Endothelial cell of umbilical vein (primary cell): ENCODE measurements at regions not wholly inside any gene's neighbourhood (a gene's known extent, or its start where the extent isn't known, plus 50 kb on each side); places are given as distances from the start of the nearest gene placed in this dataset.

Experiments used
- BruUV-seq: library from RNA; stranded (reverse); fragments of 400-500 nt; replicated peaks from 2 replicates; lab custom pipeline; 2021; lab: Mats Ljungman, UMichigan
- CTCF ChIA-PET: fragments of 300-600, 350-600 bp; sonication (Branson Sonifier 250); formaldehyde crosslinking; loops from one replicate; lab custom pipeline; 2021; ENCODE audit warnings: antibody characterized with exemption, inconsistent platforms; lab: Charles Lee
- POLR2A ChIA-PET: fragments of 300-600, 350-600 bp; sonication (Branson Sonifier 250); formaldehyde crosslinking; loops from one replicate; lab custom pipeline; 2021; ENCODE audit warnings: antibody characterized with exemption, inconsistent platforms; lab: Charles Lee
- DNase-seq: peaks from one replicate; pipeline ENCODE4 v3.0.0-alpha.2; 2011; ENCODE audit warnings: low read depth, low spot score
- FAIRE-seq: peaks from 2 replicates; lab custom pipeline; 2011; peaks lifted over from hg19 to GRCh38; lab: Jason Lieb, UNC
- H2AFZ ChIP-seq: 2 replicates; pipeline ENCODE4 v1.6.0; 2012; ENCODE audit warnings: low read depth, low read length, control low read depth, inconsistent platforms
- H3K27ac ChIP-seq: 2 replicates; pipeline ENCODE4 v1.5.1; 2011; ENCODE audit warnings: low read depth, mild to moderate bottlenecking, control low read depth, low read length, moderate library complexity; ENCODE audit not compliant: insufficient read depth
- H3K27me3 ChIP-seq, 2 experiments: 2 replicates each; pipeline versions ENCODE4 v1.6.0 to v1.6.1; 2011; ENCODE audit warnings: low read length in 2 of 2, mixed read lengths in 1 of 2; ENCODE audit not compliant: control insufficient read depth in 2 of 2, insufficient read depth in 2 of 2
- H3K36me3 ChIP-seq, 2 experiments: 2 replicates in 1 of 2; 3 replicates in 1 of 2; pipeline ENCODE4 v1.5.1; 2011; ENCODE audit warnings: low read length in 2 of 2, mild to moderate bottlenecking in 1 of 2, moderate library complexity in 1 of 2; ENCODE audit not compliant: control insufficient read depth in 2 of 2, insufficient read depth in 2 of 2; ENCODE audit errors: extremely low read depth in 1 of 2
- H3K4me1 ChIP-seq: 3 replicates; pipeline ENCODE4 v1.5.1; 2011; ENCODE audit warnings: mild to moderate bottlenecking, low read length; ENCODE audit not compliant: control insufficient read depth, insufficient read depth; ENCODE audit errors: extremely low read depth
- H3K4me2 ChIP-seq: 2 replicates; pipeline ENCODE4 v1.6.1; 2011; ENCODE audit warnings: low read length, control low read depth, mixed read lengths; ENCODE audit not compliant: insufficient read depth
- H3K4me3 ChIP-seq, 3 experiments: fragments of 200-600 bp in 1 of 3; sonication (generic), shearing (Covaris generic) in 1 of 3; replicated peaks in 1 of 3; 2 replicates each; pipeline ENCODE4 v1.5.1; 2011 to 2016; ENCODE audit warnings: control low read depth in 3 of 3, low read length in 3 of 3, mild to moderate bottlenecking in 2 of 3, inconsistent platforms in 1 of 3, low read depth in 1 of 3, moderate library complexity in 1 of 3; ENCODE audit not compliant: insufficient read depth in 1 of 3
- H3K79me2 ChIP-seq: 2 replicates; pipeline ENCODE4 v1.6.0; 2012; ENCODE audit warnings: low read length, inconsistent platforms; ENCODE audit not compliant: control insufficient read depth, insufficient read depth
- H3K9ac ChIP-seq: replicated peaks from 2 replicates; pipeline ENCODE3; 2011; ENCODE audit warnings: low read length, control low read depth; ENCODE audit not compliant: insufficient read depth; ENCODE audit errors: extremely low read depth
- H3K9me1 ChIP-seq: replicated peaks from 3 replicates; pipeline ENCODE4 v1.6.0; 2011; ENCODE audit warnings: mild to moderate bottlenecking, low read length; ENCODE audit not compliant: control insufficient read depth, insufficient read depth; ENCODE audit errors: extremely low read depth
- H3K9me3 ChIP-seq: replicated peaks from 2 replicates; pipeline ENCODE4 v1.5.1; 2012; ENCODE audit warnings: low read length, inconsistent platforms; ENCODE audit not compliant: control insufficient read depth, insufficient read depth
- H4K20me1 ChIP-seq: replicated peaks from 2 replicates; pipeline ENCODE3; 2011; ENCODE audit warnings: mild to moderate bottlenecking, low read length; ENCODE audit not compliant: control insufficient read depth, insufficient read depth; ENCODE audit errors: extremely low read depth
- CTCF ChIP-seq, 2 donors: IDR thresholded peaks; 1 replicate in 1 of 2; 2 replicates in 1 of 2; pipeline ENCODE4 v1.5.1; 2011; ENCODE audit warnings: low read length in 2 of 2, mild to moderate bottlenecking in 2 of 2, moderate library complexity in 2 of 2, control low read depth in 1 of 2, inconsistent platforms in 1 of 2, low read depth in 1 of 2; ENCODE audit not compliant: insufficient read depth in 1 of 2; ENCODE audit errors: extremely low read depth in 1 of 2
- EZH2 ChIP-seq: IDR thresholded peaks from 2 replicates; pipeline ENCODE4 v1.6.1; 2012; ENCODE audit warnings: borderline replicate concordance, low read depth, mild to moderate bottlenecking, moderate library complexity, low read length, inconsistent platforms; ENCODE audit not compliant: severe bottlenecking
- FOS ChIP-seq: IDR thresholded peaks from 2 replicates; pipeline ENCODE4 v1.6.1; 2011; ENCODE audit warnings: mild to moderate bottlenecking, low read length, moderate library complexity, borderline replicate concordance; ENCODE audit not compliant: insufficient read depth
- GATA2 ChIP-seq: IDR thresholded peaks from 2 replicates; pipeline ENCODE4 v1.7.0; 2011; ENCODE audit warnings: low read depth, mild to moderate bottlenecking, moderate library complexity, mixed read lengths, low read length; ENCODE audit not compliant: insufficient read length, insufficient read depth
- JUN ChIP-seq: IDR thresholded peaks from 2 replicates; pipeline ENCODE4 v1.6.1; 2011; ENCODE audit warnings: borderline replicate concordance, low read depth; ENCODE audit not compliant: insufficient read length, insufficient read depth
- MAX ChIP-seq: IDR thresholded peaks from 2 replicates; pipeline ENCODE4 v1.6.1; 2011; ENCODE audit not compliant: insufficient read depth, insufficient read length
- MYC ChIP-seq: IDR thresholded peaks from one replicate; pipeline ENCODE4 v1.6.1; 2011; ENCODE audit warnings: mild to moderate bottlenecking, low read depth, low read length
- POLR2A ChIP-seq: IDR thresholded peaks from 2 replicates; pipeline ENCODE4 v1.6.1; 2012; ENCODE audit warnings: low read depth, mild to moderate bottlenecking, control low read depth, low read length
- POLR2AphosphoS5 ChIP-seq: IDR thresholded peaks from 2 replicates; pipeline ENCODE4 v1.6.1; 2012; ENCODE audit warnings: low read depth, mild to moderate bottlenecking, control low read depth, low read length, moderate library complexity; ENCODE audit not compliant: insufficient read depth
- dilution Hi-C: fragments of 300-500 bp; cut with MboI; formaldehyde crosslinking; loops from one replicate; pipeline ENCODE4 v1.15.0; 2019; ENCODE audit warnings: low sequenced_read_pairs; ENCODE audit not compliant: extremely low pct_ligation_motif_present
- intact Hi-C: fragments of 100-400 bp; cut with micrococcal nuclease; formaldehyde crosslinking; loops from one replicate; pipeline ENCODE4 v1.10.0; 2022

DNA sequence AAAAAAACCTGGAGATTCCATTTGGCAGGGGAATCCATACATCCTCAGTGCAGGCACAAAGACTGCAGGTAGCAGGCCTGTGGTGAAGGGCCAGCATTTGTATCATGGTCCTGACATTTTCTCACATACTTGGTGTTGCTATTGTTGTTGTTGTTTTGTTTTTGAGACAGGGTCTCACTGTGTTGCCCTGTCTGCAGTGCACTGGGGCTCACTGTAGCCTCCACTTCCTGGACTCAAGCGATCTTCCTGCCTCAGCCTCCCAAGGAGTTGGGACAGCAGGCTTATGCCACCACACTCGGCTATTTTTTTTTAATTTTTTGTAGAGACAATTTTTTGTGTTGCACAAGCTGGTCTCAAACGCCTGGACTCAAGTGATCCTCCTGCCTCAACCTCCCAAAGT, 140.8 kb upstream of the ZNF644 start:
- intact Hi-C loops = loop anchor here (10.0 kb wide), 1 partner anchor 198 kb away; no protein-coding TSS in a partner anchor
- CTCF ChIA-PET = interaction anchor here (0.7 to 6.1 kb wide), 4 partner anchors 117 to 584 kb away, joined by 3 to 502 read pairs (median 10); no protein-coding TSS in a partner anchor

More for the DNA sequence above, 140.8 kb upstream of the ZNF644 start:
- Histone ChIP-seq H3K9me3 (no peaks in the 10 kb centered on the region), H3K4me1 (no peaks in the 10 kb centered on the region), H3K4me2 (no peak overlapping the region), H3K27me3 (no peaks in the 10 kb centered on the region), H3K79me2 (no peaks in the 10 kb centered on the region), H3K9me1 (no peaks in the 10 kb centered on the region), H3K36me3 (no peaks in the 10 kb centered on the region), H3K27ac (no peak overlapping the region), H2AFZ (no peak overlapping the region), H3K4me3 (no peak overlapping the region), H3K9ac (no peak overlapping the region), H4K20me1 (no peaks in the 10 kb centered on the region)
- BruUV-seq = no TSS peak
- FAIRE-seq = no peak
- POLR2A ChIA-PET = no interaction called here
- no peak for TF ChIP-seq MAX
- TF ChIP-seq FOS = no peak
- no peak for TF ChIP-seq JUN
- TF ChIP-seq GATA2 = no peak
- no peak for TF ChIP-seq MYC
- no peak for TF ChIP-seq EZH2
- TF ChIP-seq CTCF (IDR thresholded peaks at IDR 0.05; ENCODE audit: extremely low read depth in 1 of 2, insufficient read depth in 1 of 2, low read depth in 1 of 2, low read length in 2 of 2) = no peak
- TF ChIP-seq POLR2AphosphoS5 = no peak
- TF ChIP-seq POLR2A = no peak
- dilution Hi-C loops = no loop called here
- DNase-seq = no peak
